Breast epithelium (tissue), 3 donors: ENCODE measurements at regions not wholly inside any gene's neighbourhood (a gene's known extent, or its start where the extent isn't known, plus 50 kb on each side); places are given as distances from the start of the nearest gene placed in this dataset.
"Not testable (repeated sequence)": the region's sequence is repeated elsewhere in the genome, so short reads cannot be mapped to it uniquely, and the experiment has no call there.

ENCODE experiments used
- POLR2A ChIP-seq: fragments of 450-650 bp; IDR thresholded peaks from one replicate; pipeline ENCODE4 v1.6.1; 2016; ENCODE audit warnings: antibody characterized with exemption, mild to moderate bottlenecking, moderate library complexity
- POLR2AphosphoS5 ChIP-seq, 3 donors: sonication (generic); formaldehyde crosslinking; IDR thresholded peaks; one replicate each; pipeline ENCODE4 v1.6.1; 2017; ENCODE audit warnings: antibody characterized with exemption in 3 of 3
- TF ChIP-seq, protein P1 (sequence below), 3 donors: fragments of 450-650 bp; IDR thresholded peaks; one replicate each; pipeline ENCODE4 v1.5.1; 2016 to 2017; ENCODE audit warnings: antibody characterized with exemption in 3 of 3, mild to moderate bottlenecking in 3 of 3, moderate library complexity in 3 of 3

DNA sequence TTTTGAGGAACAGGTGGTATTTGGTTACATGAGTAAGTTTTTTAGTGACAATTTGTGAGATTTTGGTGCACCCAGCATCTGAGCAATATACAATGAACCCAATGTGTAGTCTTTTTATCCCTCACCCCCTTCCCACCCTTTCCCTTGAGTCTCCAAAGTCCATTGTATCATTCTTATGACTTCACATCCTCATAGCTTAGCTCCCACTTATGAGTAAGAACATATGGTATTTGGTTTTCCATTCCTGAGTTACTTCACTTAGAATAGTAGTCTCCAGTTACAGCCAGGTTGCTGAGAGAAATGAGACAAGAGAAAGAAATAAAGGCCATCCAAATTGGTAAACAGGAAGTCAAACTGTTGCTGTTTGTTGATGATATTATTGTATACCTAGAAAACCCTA is 87.5 kb downstream of the OTOR start:
- TF ChIP-seq, protein P1, sequence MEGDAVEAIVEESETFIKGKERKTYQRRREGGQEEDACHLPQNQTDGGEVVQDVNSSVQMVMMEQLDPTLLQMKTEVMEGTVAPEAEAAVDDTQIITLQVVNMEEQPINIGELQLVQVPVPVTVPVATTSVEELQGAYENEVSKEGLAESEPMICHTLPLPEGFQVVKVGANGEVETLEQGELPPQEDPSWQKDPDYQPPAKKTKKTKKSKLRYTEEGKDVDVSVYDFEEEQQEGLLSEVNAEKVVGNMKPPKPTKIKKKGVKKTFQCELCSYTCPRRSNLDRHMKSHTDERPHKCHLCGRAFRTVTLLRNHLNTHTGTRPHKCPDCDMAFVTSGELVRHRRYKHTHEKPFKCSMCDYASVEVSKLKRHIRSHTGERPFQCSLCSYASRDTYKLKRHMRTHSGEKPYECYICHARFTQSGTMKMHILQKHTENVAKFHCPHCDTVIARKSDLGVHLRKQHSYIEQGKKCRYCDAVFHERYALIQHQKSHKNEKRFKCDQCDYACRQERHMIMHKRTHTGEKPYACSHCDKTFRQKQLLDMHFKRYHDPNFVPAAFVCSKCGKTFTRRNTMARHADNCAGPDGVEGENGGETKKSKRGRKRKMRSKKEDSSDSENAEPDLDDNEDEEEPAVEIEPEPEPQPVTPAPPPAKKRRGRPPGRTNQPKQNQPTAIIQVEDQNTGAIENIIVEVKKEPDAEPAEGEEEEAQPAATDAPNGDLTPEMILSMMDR (IDR thresholded peaks at IDR 0.05) = not testable (repeated sequence)
- not testable (repeated sequence) for TF ChIP-seq POLR2AphosphoS5 (IDR thresholded peaks at IDR 0.05); POLR2A
